Right cardiac atrium (tissue), 5 donors: ENCODE measurements at regions not wholly inside any gene's neighbourhood (a gene's known extent, or its start where the extent isn't known, plus 50 kb on each side); places are given as distances from the start of the nearest gene placed in this dataset.
"Not testable (repeated sequence)": the region's sequence is repeated elsewhere in the genome, so short reads cannot be mapped to it uniquely, and the experiment has no call there.

Source experiments
- ATAC-seq, 2 donors: fragments of 200-7000 bp; cut with Tn5 transposase; one replicate each; pipeline versions ENCODE4 v1.8.0 to v1.9.1; 2020; ENCODE audit warnings: moderate library complexity in 2 of 2, mild to moderate bottlenecking in 1 of 2
- DNase-seq, 3 donors: peaks; one replicate each; pipeline ENCODE4 v3.0.0-alpha.2; 2020
- H3K27ac ChIP-seq: one replicate; pipeline ENCODE4 v1.5.1; 2013; ENCODE audit warnings: mild to moderate bottlenecking, low read length, control low read depth, moderate library complexity
- H3K27me3 ChIP-seq: one replicate; pipeline ENCODE4 v1.6.1; 2013; ENCODE audit not compliant: control insufficient read depth, insufficient read depth
- H3K4me1 ChIP-seq: one replicate; pipeline ENCODE4 v1.6.1; 2013; ENCODE audit warnings: low read length; ENCODE audit not compliant: control insufficient read depth, insufficient read depth
- H3K4me3 ChIP-seq: one replicate; pipeline ENCODE4 v1.5.1; 2013; ENCODE audit warnings: low read length, control low read depth
- H3K9me3 ChIP-seq: one replicate; pipeline ENCODE4 v1.6.1; 2013; ENCODE audit warnings: low read length; ENCODE audit not compliant: control insufficient read depth
- WGBS: extraction: QIAGEN DNeasy Blood & Tissue Kit; methylation state at CpG from one replicate; pipeline ENCODE4 v1.1.7; 2013; 5-methylcytosine and 5-hydroxymethylcytosine counted together
- intact Hi-C, 4 donors: fragments of 100-400 bp; cut with DNase I; formaldehyde crosslinking; loops; one replicate each; pipeline versions ENCODE4 v1.11.0 to v1.14.0; 2022 to 2023
- donor health status: healthy with polysubstance abuse.
- donor health status: DM: no; HTN: yes; CAD: no.
- donor health status: DM: no; HTN: no; CAD: no.
- donor health status: DM: no; HTN: yes; CAD: no; lungs with severe emphysema.
- donor health status: DM: yes; HTN: yes; CAD: no.

DNA sequence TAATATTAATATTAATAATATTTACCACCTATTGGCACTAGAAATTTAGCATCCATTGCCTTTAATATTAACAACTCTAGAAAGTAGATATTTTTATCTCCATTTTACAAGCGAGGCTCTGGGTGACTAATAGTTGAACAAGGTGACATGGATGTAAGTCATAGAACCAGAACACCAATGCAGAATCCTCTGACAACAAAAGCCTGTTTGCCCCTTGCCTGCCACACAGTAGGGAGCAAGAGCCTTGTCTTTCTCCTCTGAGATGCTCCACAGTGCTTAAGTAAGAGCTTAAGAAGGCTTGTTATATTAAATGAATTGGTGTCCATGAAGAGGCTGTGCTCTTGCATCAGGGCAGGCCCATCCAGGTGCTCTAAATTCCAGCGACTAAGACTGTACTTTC lies 51.2 kb upstream of the LBX1 start:
- Histone ChIP-seq H3K9me3 (no peaks in the 10 kb centered on the region), H3K27me3 (no peaks in the 10 kb centered on the region), H3K4me3 (no peak overlapping the region), H3K4me1 (no peaks in the 10 kb centered on the region), H3K27ac (no peak overlapping the region)
- ATAC-seq (no peak), DNase-seq (no peak)
- intact Hi-C loops = loop anchor here in 2 of 4 donors (10.0 kb wide), 2 partner anchors 154 to 164 kb away; no protein-coding TSS in a partner anchor
- 91% methylated on average over 2 of the region's 2 CpGs for WGBS

DNA sequence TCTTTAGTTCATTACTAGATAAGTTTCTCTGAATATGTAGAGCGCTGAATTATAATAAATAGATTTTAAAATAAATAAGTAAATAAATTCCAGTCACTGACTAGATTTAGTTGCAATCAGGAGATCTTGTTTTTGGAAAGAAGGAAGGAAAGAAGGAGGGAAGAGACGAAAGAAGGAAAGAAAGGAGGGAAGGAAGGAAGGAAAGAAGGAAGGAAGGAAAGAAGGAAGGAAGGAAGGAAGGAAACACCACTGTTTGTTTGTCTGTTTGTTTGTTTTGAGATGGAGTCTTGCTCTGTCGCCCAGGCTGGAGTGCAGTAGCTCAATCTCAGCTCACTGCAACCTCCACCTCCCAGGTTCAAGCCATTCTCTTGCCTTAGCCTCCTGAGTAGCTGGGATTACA lies 51.7 kb upstream of the LBX1 start:
- H3K27me3 ChIP-seq, H3K4me1 ChIP-seq, H3K4me3 ChIP-seq, H3K27ac ChIP-seq, H3K9me3 ChIP-seq, ATAC-seq, DNase-seq: not testable (repeated sequence)
- intact Hi-C loops = loop anchor here in 2 of 4 donors (10.0 kb wide), 2 partner anchors 154 to 164 kb away; no protein-coding TSS in a partner anchor
- 83% methylated on average over 3 of the region's 3 CpGs for WGBS

DNA sequence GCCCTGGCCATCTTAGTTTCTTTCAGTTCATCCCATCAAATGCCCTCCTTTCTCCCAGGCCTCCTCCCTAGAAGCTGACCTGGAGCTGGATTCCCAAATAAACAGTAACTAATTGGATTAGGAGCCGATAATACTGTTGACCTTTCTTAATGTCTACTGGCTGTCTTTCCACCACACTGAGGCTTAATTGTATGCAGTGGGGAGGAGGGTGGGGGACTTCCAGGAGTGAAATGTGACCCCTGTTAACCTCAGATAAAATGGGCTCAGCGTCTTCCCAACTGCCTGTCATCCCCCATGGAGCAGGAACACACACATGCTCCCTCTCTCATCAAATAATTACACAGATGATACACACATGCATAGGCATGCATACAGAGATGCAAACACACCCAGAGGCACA lies 53.7 kb upstream of the LBX1 start:
- Histone ChIP-seq H3K4me3 (no peak overlapping the region), H3K27ac (no peak overlapping the region), H3K4me1 (no peaks in the 10 kb centered on the region), H3K27me3 (no peaks in the 10 kb centered on the region), H3K9me3 (no peaks in the 10 kb centered on the region)
- DNase-seq (no peak), ATAC-seq (no peak)
- 61% methylated on average over 2 of the region's 2 CpGs for WGBS
- intact Hi-C loops = loop anchor here in 2 of 4 donors (10.0 kb wide), 2 partner anchors 152 to 162 kb away; no protein-coding TSS in a partner anchor

DNA sequence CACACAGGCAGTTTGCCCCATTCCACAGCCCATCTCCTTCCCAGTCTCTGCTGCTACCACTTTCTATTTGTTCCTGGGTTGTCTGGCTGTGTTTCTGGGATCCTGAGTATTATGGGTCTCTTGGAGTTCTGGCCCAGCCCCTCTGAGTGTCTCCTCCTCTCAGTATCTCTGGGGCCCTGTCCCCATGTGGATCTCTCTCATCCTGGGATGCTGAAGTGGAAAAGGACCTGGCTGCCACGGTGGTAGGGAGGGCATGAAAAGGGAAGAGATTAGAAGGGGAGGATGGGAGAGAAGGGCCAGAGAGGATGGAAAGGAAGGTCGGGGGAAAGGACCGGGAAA lies 54.5 kb upstream of the LBX1 start:
- H3K4me3 ChIP-seq = no peak overlapping the region
- WGBS = 7% methylated on average over 3 of the region's 3 CpGs
- intact Hi-C loops = loop anchor here in 2 of 4 donors (10.0 kb wide), 2 partner anchors 151 to 161 kb away; no protein-coding TSS in a partner anchor
- DNase-seq (no peak), ATAC-seq (no peak)
- H3K4me1 ChIP-seq = no peaks in the 10 kb centered on the region
- H3K27me3 ChIP-seq = no peaks in the 10 kb centered on the region
- H3K9me3 ChIP-seq = no peaks in the 10 kb centered on the region
- H3K27ac ChIP-seq = no peak overlapping the region

DNA sequence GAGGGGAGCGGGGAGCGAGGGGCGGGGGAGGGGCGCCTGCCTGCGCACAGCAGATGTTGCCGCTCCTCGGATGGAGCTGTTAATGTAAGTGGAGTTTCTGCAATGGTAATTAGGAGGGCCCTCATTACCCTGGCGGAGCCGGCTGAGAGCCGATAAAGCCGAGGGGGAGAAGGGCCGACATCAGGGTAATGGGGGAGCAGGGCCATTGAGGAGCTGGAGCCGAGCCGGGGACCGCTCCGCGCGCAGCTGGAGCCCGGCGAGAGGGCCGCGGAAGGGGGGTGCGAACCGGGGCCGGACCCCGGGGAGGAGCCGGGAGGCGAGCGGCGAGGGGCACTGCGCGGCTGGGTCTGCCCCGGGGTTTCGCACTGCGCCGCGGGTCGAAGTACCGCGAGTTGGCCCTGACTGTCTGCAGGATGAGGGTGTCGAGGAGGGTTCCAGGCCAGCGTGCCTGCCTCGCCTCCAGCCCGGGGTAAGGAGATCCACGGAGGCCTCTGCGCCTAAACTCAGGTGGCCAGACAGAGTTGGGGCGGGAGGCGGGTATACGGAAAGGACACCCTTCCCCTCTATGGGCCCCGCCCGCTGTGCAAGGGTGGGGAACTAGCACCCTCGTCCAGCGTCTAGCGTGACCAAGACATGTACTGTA lies 55.0 kb upstream of the LBX1 start:
- H3K4me1 ChIP-seq = no peaks in the 10 kb centered on the region
- H3K9me3 ChIP-seq = no peaks in the 10 kb centered on the region
- ATAC-seq (peak; percentile 13 to 39), DNase-seq (no peak)
- no peak overlapping the region for H3K27ac ChIP-seq
- intact Hi-C loops = loop anchor here in 2 of 4 donors (10.0 kb wide), 2 partner anchors 151 to 161 kb away; no protein-coding TSS in a partner anchor
- peak overlapping the region; percentile 16 for H3K4me3 ChIP-seq
- H3K27me3 ChIP-seq = no peaks in the 10 kb centered on the region
- 8% methylated on average over 54 of the region's 54 CpGs for WGBS

DNA sequence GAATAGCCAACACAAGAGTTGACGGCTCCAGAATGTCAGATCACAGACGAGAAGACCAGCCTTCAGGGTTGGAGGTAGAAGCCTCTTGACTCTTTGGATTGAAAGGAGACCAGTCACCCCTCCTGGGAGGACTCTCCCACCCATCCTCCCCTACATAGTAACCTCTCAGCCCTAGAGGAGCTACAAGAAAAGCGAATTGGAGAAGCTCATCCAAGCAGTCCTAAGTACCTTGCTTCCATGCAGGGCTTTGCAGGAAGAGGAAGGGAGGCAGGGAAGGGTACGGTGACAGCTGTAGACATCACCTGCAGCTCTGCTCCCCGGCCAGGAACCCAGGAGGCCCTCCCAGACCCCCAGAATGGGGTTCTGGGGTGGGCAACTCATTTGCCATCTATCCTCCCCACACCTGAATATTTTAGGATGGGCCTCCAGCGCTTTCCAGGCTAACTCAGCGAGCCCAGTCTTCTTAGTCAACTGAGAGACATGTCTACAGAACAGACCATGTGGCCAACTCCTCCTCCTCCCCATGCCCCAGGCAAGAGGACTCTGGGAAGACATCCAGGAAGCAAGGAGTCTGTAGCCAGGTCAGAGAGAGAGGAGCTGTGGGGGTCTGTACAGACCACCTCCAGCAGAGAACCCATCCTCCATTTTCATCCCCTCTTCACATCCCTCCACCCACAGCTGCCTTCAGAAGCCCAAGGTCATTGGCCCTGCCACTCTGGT lies 55.6 kb upstream of the LBX1 start:
- ATAC-seq = no peak
- H3K27me3 ChIP-seq = no peaks in the 10 kb centered on the region
- H3K27ac ChIP-seq = no peak overlapping the region
- H3K9me3 ChIP-seq = no peaks in the 10 kb centered on the region
- no peak for DNase-seq
- intact Hi-C loops = loop anchor here in 2 of 4 donors (10.0 kb wide), 2 partner anchors 150 to 160 kb away; no protein-coding TSS in a partner anchor
- 52% methylated on average over 7 of the region's 7 CpGs for WGBS
- H3K4me3 ChIP-seq = no peak overlapping the region
- H3K4me1 ChIP-seq = no peaks in the 10 kb centered on the region

DNA sequence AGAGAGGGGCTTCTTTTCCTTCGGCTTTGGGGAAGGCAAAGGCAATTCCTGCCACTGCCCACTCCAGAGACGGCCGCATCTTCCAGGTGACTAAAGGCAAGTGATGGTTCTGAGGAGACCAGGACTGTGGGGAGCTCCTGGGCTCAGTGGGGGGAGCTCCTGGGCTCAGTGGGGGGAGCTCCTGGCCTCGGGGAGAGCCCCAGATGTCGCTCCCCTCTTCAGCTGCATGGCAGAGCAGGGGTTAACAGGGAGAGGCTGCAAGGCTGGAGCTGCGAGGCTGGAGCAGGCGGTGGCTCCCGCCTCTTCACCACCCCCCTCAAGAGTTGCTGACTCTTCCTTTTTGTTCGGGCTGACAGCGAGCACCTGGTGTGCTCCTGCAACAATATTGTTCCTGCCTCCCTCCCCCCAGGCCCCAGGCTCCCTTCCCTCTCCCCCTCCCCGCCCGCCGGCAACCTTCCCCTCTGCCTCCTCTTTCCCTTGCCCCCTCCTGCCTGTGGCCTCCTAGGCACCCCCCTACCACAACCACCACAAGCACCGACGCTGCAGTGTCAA lies 56.3 kb upstream of the LBX1 start:
- Histone ChIP-seq H3K27ac (no peak overlapping the region), H3K4me3 (no peak overlapping the region), H3K4me1 (no peaks in the 10 kb centered on the region), H3K9me3 (no peaks in the 10 kb centered on the region), H3K27me3 (no peaks in the 10 kb centered on the region)
- DNase-seq = no peak
- intact Hi-C loops = loop anchor here in 2 of 4 donors (10.0 kb wide), 2 partner anchors 149 to 159 kb away; no protein-coding TSS in a partner anchor
- 25% methylated on average over 15 of the region's 15 CpGs for WGBS
- ATAC-seq = no peak

DNA sequence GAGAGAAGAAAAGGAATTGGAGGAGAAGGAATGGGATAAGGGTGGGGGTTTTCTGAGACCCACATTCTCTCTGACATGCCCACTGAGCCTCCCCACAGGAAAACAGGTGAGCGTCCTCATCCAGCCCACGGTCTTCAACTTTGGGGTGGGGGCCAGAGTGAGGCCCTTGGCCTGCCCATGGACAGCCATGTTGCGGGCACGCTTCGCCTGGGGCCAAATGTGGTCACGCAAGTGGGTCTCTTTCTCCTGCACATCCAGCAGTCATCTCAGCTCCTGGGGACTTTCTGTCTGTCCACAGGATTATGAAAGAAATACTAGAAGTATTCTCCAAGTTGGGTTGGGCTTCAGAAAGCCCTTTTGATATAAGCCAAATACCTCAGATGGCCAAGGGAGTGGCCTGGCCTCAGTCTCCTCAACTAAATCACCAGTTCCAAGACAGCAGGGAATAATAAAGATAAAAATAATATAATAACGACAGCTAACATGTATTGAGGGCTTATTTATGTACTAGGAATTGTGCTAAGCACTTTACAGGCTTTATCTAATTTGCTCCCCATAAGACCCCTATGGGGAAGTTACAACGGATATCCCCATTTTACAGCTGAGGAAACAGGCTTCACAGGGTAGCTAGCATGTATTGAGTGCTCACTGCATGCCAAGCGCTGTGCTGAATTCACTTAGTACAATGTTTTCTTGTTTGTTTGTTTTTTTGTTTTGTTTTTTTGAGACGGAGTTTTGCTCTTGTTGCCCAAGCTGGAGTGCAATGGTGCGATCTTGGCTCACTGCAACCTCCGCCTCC lies 57.2 kb upstream of the LBX1 start:
- WGBS = 56% methylated on average over 12 of the region's 12 CpGs
- no peaks in the 10 kb centered on the region for H3K27me3 ChIP-seq

DNA sequence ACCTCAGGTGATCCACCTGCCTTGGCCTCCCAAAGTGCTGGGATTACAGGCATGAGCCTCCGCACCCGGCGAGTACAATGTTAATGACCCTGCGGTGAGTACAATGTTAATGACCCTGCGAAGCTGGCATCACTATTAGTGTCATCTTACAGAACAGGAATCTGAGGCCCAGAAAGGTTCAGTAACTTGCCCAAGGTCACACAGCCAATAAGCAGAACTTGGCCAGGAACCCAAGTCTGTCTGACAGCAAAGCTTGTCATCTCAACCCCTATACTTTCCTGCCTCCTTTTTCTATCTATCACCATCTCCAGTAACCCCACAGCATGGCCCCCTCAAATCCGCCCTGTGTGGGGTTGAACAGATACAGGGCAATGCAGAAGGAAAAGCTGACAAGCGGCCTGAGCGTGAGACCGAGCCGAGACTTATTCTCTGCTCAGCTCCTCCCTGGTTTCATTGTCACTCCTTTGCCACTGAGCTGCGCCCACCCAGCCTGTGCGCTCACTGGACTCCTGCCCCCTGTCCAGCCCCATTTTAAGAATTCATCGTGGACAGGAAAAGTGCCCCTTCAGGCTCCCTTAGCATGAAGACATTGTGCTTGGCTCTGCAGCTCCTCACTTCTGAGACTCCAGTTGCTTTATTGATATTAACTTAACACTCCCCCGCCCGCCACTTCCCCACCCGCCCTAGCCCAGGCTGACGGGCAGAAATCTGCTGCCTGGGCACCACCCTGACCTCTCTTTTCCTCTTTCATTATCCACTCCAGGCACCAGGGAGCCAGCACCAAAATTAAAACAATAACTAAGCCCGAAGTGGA lies 58.1 kb upstream of the LBX1 start:
- ATAC-seq (no peak), DNase-seq (no peak)
- Histone ChIP-seq H3K27me3 (no peaks in the 10 kb centered on the region), H3K27ac (no peak overlapping the region), H3K9me3 (no peaks in the 10 kb centered on the region), H3K4me1 (no peaks in the 10 kb centered on the region), H3K4me3 (no peak overlapping the region)
- intact Hi-C loops = loop anchor here in 2 of 4 donors (10.0 kb wide), 2 partner anchors 147 to 157 kb away; no protein-coding TSS in a partner anchor
- WGBS = 43% methylated on average over 18 of the region's 18 CpGs

More for the DNA sequence above, 57.2 kb upstream of the LBX1 start:
- DNase-seq (no peak), ATAC-seq (no peak)
- intact Hi-C loops = loop anchor here in 2 of 4 donors (10.0 kb wide), 2 partner anchors 148 to 158 kb away; no protein-coding TSS in a partner anchor
- Histone ChIP-seq H3K27ac (no peak overlapping the region), H3K9me3 (no peaks in the 10 kb centered on the region), H3K4me3 (no peak overlapping the region), H3K4me1 (no peaks in the 10 kb centered on the region)
